ENCODE measurements at regions not wholly inside any gene's neighbourhood (a gene's known extent, or its start where the extent isn't known, plus 50 kb on each side); places are given as distances from the start of the nearest gene placed in this dataset.

DNA sequence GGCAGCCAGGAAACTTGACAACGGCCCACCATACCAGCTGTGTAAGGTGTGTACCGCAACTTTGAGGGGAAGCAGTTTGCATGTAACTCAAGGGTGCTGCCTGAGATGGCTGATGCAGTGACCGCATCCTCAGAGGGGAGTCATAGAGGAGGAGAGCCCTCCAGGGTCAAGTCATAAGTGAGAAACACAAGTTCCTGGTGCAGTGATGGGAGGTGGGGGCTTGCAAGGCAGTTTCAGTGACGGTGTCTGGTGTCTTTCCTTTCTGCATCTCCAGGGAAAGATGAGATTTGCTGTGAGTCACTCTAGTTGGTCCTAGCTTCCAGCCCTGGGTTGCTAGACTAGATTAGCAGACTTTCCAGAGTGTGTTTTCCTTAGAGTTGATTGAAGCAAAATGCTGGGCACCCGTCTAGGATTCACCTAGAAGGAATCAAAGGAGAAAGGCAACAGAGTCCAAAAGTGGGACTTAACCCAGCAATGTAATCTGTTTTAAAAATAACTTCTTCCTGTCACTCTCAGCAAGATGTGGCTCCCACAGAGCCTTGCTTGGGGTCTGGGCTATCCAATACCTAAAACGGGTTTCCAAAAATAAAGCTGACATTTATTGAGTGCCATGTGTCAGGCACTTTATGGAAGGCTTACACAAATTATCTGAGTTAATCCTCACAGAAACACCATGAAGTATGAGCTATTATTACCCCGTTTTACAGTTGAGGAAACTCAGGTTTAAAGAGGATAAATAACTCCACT is 265.4 kb upstream of the PLET1 start:
- DNase-seq (no peak), ATAC-seq (peak in 1 of 3 donors; percentile 68)
- intact Hi-C loops (cut with micrococcal nuclease), result no loop called here

DNA sequence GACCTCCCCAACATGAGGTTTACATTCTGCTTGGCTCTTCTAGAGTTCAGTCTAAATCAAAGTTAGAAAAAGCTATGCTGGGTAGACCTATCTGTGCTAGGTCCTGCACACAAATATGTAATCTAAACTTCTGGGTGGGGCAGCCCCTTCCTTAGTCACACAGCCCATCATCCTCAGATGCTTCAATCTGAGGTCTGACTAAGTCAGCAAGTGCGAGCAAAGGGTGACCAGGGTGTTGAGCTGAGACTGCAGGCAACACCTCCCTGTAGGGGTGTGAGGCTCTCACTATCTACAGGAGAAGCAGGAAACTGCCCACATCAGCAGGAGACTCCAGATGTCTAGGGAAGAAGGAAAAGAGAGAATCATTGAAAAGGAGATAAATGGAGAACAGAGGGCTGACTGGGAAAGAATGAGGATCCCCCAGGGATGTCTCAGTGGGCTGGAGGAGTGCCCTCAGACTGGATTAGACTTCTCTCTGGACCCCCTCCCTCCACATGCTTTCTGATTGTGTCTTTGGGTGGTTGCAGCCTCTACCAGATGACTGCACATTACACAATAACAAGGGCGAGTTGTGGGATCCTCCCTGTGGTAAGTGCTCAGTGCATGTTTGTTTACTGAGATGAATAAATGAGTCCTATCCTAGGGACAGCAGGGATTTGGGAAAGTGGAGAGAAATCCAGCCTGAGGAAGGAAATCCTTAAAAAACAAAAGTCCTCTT is 266.2 kb upstream of the PLET1 start:
- no peaks in the 10 kb centered on the region for H3K27me3 ChIP-seq (ENCODE audit: control insufficient read depth, insufficient read depth, low read length)
- H3K36me3 ChIP-seq (ENCODE audit: control insufficient read depth, insufficient read depth, low read length), result no peaks in the 10 kb centered on the region
- Mint-ChIP-seq H3K27ac (peak overlapping the region in 1 of 2 donors; percentile 80), H3K36me3 (no peaks in the 10 kb centered on the region), H3K4me1 (peaks cover 0 to 32% of the 10 kb centered on the region in 2 donors), H3K9me3 (no peaks in the 10 kb centered on the region), H3K4me3 (peak overlapping the region; percentile 77), H3K27me3 (ENCODE audit: low read depth in 2 of 2) (peaks cover 0 to 7% of the 10 kb centered on the region in 2 donors)
- H3K4me1 ChIP-seq (ENCODE audit: control insufficient read depth, insufficient read depth, low read length), result peaks cover 40% of the 10 kb centered on the region
- intact Hi-C loops (cut with micrococcal nuclease), result no loop called here
- peak overlapping the region; percentile 73 for H3K27ac ChIP-seq (ENCODE audit: low read length)
- WGBS (ENCODE audit: insufficient coverage), result 44% methylated on average over 1 of the region's 2 CpGs
- no peak overlapping the region for H3K4me3 ChIP-seq (ENCODE audit: low read length)
- TF ChIP-seq, protein P1, sequence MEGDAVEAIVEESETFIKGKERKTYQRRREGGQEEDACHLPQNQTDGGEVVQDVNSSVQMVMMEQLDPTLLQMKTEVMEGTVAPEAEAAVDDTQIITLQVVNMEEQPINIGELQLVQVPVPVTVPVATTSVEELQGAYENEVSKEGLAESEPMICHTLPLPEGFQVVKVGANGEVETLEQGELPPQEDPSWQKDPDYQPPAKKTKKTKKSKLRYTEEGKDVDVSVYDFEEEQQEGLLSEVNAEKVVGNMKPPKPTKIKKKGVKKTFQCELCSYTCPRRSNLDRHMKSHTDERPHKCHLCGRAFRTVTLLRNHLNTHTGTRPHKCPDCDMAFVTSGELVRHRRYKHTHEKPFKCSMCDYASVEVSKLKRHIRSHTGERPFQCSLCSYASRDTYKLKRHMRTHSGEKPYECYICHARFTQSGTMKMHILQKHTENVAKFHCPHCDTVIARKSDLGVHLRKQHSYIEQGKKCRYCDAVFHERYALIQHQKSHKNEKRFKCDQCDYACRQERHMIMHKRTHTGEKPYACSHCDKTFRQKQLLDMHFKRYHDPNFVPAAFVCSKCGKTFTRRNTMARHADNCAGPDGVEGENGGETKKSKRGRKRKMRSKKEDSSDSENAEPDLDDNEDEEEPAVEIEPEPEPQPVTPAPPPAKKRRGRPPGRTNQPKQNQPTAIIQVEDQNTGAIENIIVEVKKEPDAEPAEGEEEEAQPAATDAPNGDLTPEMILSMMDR (IDR thresholded peaks at IDR 0.05), result no peak
- ATAC-seq (peak in 1 of 3 donors; percentile 89), DNase-seq (peak in 1 of 2 donors; percentile 6)
- no peaks in the 10 kb centered on the region for H3K9me3 ChIP-seq (ENCODE audit: control insufficient read depth, insufficient read depth, low read length)

More for the DNA sequence above, 265.4 kb upstream of the PLET1 start:
- peak overlapping the region; percentile 67 for H3K4me3 Mint-ChIP-seq
- H3K27ac Mint-ChIP-seq, result peak overlapping the region in 1 of 2 donors; percentile 80
- no peaks in the 10 kb centered on the region for H3K36me3 Mint-ChIP-seq
- H3K36me3 ChIP-seq (ENCODE audit: control insufficient read depth, insufficient read depth, low read length), result no peaks in the 10 kb centered on the region
- H3K4me1 ChIP-seq (ENCODE audit: control insufficient read depth, insufficient read depth, low read length), result peaks cover 40% of the 10 kb centered on the region
- H3K9me3 ChIP-seq (ENCODE audit: control insufficient read depth, insufficient read depth, low read length), result no peaks in the 10 kb centered on the region
- no peaks in the 10 kb centered on the region for H3K9me3 Mint-ChIP-seq
- peaks cover 0 to 7% of the 10 kb centered on the region in 2 donors for H3K27me3 Mint-ChIP-seq (ENCODE audit: low read depth in 2 of 2)
- TF ChIP-seq, protein P1 (IDR thresholded peaks at IDR 0.05), result no peak
- peaks cover 0 to 36% of the 10 kb centered on the region in 2 donors for H3K4me1 Mint-ChIP-seq
- H3K27me3 ChIP-seq (ENCODE audit: control insufficient read depth, insufficient read depth, low read length), result no peaks in the 10 kb centered on the region
- H3K27ac ChIP-seq (ENCODE audit: low read length), result peak overlapping the region; percentile 73
- H3K4me3 ChIP-seq (ENCODE audit: low read length), result no peak overlapping the region
- 35% methylated on average over 7 of the region's 7 CpGs for WGBS (ENCODE audit: insufficient coverage)

DNA sequence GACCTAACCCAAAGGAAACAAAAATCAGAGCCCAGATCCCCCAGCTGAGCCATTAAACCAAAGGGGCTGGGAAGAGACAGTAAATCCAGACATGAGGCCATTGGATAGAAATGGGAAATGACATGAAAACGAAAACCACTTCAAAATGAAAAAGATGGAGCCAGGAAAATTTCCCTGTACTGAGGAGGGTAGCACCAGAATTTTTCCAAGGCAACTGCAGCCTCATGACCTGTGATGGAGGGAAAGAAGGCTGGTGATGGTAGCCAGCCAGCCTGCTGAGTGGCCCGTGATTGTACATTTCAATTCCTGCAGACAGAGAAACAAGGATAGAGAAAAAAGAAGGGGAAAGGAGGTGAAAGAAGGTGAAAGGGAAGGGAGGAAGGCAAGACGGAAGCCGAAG is 268.4 kb upstream of the PLET1 start:
- ATAC-seq (no peak), DNase-seq (no peak)
- TF ChIP-seq, protein P1 (IDR thresholded peaks at IDR 0.05), result no peak
- no peaks in the 10 kb centered on the region for H3K36me3 Mint-ChIP-seq
- H3K9me3 ChIP-seq (ENCODE audit: control insufficient read depth, insufficient read depth, low read length), result no peaks in the 10 kb centered on the region
- intact Hi-C loops (cut with micrococcal nuclease), result no loop called here
- H3K4me1 ChIP-seq (ENCODE audit: control insufficient read depth, insufficient read depth, low read length), result peaks cover 35% of the 10 kb centered on the region
- H3K27me3 Mint-ChIP-seq (ENCODE audit: low read depth in 2 of 2), result peaks cover 0 to 2% of the 10 kb centered on the region in 2 donors
- no peak overlapping the region for H3K4me3 Mint-ChIP-seq
- H3K4me3 ChIP-seq (ENCODE audit: low read length), result no peak overlapping the region
- H3K27me3 ChIP-seq (ENCODE audit: control insufficient read depth, insufficient read depth, low read length), result no peaks in the 10 kb centered on the region
- H3K4me1 Mint-ChIP-seq, result peaks cover 0 to 31% of the 10 kb centered on the region in 2 donors
- H3K27ac ChIP-seq (ENCODE audit: low read length), result no peak overlapping the region
- no peaks in the 10 kb centered on the region for H3K9me3 Mint-ChIP-seq
- 75% methylated on average over 4 of the region's 4 CpGs for WGBS (ENCODE audit: insufficient coverage)
- H3K36me3 ChIP-seq (ENCODE audit: control insufficient read depth, insufficient read depth, low read length), result no peaks in the 10 kb centered on the region
- no peak overlapping the region for H3K27ac Mint-ChIP-seq

All from natural killer cell (primary cell).